HCT116 (cell line): ENCODE measurements at regions not wholly inside any gene's neighbourhood (a gene's known extent, or its start where the extent isn't known, plus 50 kb on each side); places are given as distances from the start of the nearest gene placed in this dataset.

Experiments
- ATAC-seq: fragments of 200-7000 bp; cut with Tn5 transposase; 2 replicates; pipeline ENCODE4 v1.9.1; 2020; ENCODE audit warnings: mild to moderate bottlenecking, moderate library complexity
- BruUV-seq: library from RNA; stranded (reverse); fragments of 400-500 nt; replicated peaks from 2 replicates; lab custom pipeline; 2021; lab: Mats Ljungman, UMichigan
- CTCF ChIA-PET: fragments of 300-600 bp; sonication (Branson Sonifier 250); formaldehyde crosslinking; loops from one replicate; lab custom pipeline; 2021; ENCODE audit warnings: antibody characterized with exemption; lab: Charles Lee
- POLR2A ChIA-PET: fragments of 300-600, 350-600 bp; sonication (Branson Sonifier 250); formaldehyde crosslinking; loops from one replicate; lab custom pipeline; 2021; ENCODE audit warnings: antibody characterized with exemption; lab: Charles Lee
- RAD21 ChIA-PET, 2 experiments: fragments of 300-600 bp; sonication (Branson Sonifier 250); formaldehyde crosslinking; loops; one replicate each; lab custom pipeline; 2023; ENCODE audit warnings: low total read pairs in 2 of 2; ENCODE audit not compliant: uncharacterized antibody in 2 of 2, unreplicated experiment in 2 of 2, low non-redundant PET in 1 of 2; lab: Charles Lee
- DNase-seq: peaks from one replicate; pipeline ENCODE4 v3.0.0-alpha.2; 2010; ENCODE audit warnings: low read depth, low spot score
- H2AFZ ChIP-seq: fragments of 200-600 bp; shearing (Covaris generic), sonication (generic); 2 replicates; pipeline ENCODE4 v1.6.1; 2017; ENCODE audit warnings: low read depth, mixed run types, mixed read lengths, antibody characterized with exemption, low read length; ENCODE audit not compliant: poor library complexity, severe bottlenecking
- H3K27ac ChIP-seq: 2 replicates; pipeline ENCODE4 v1.5.1; 2012; ENCODE audit warnings: low read depth, low read length
- H3K27me3 ChIP-seq: fragments of 200-600 bp; sonication (generic); 2 replicates; pipeline ENCODE4 v1.6.1; 2016; ENCODE audit warnings: mixed run types, low read length, mixed read lengths; ENCODE audit not compliant: insufficient read depth
- H3K36me3 ChIP-seq, 2 experiments: fragments of 200-500 bp in 1 of 2; fragments of 200-600 bp in 1 of 2; sonication (Bioruptor generic) in 1 of 2; sonication (generic) in 1 of 2; 2 replicates each; pipeline versions ENCODE4 v1.5.1 to v1.6.1; 2014 to 2016; ENCODE audit warnings: low read length in 2 of 2, inconsistent platforms in 1 of 2, mixed read lengths in 1 of 2, mixed run types in 1 of 2; ENCODE audit not compliant: insufficient read depth in 2 of 2, control insufficient read depth in 1 of 2
- H3K4me1 ChIP-seq, 2 experiments: fragments of 200-600 bp in 1 of 2; sonication (generic) in 1 of 2; 2 replicates each; pipeline versions ENCODE4 v1.5.1 to v1.6.1; 2012 to 2017; ENCODE audit warnings: low read length in 2 of 2, inconsistent platforms in 1 of 2, mild to moderate bottlenecking in 1 of 2, mixed read lengths in 1 of 2, mixed run types in 1 of 2, moderate library complexity in 1 of 2; ENCODE audit not compliant: insufficient read depth in 2 of 2, control insufficient read depth in 1 of 2
- H3K4me2 ChIP-seq: fragments of 200-600 bp; sonication (generic); 2 replicates; pipeline ENCODE4 v1.6.1; 2017; ENCODE audit warnings: mixed run types, low read length, mixed read lengths
- H3K4me3 ChIP-seq, 2 experiments: fragments of 200-600 bp in 1 of 2; sonication (generic) in 1 of 2; replicated peaks in 1 of 2; 2 replicates each; pipeline ENCODE4 v1.5.1; 2011 to 2016; ENCODE audit warnings: low read length in 2 of 2, control low read depth in 1 of 2, low read depth in 1 of 2, mild to moderate bottlenecking in 1 of 2, mixed read lengths in 1 of 2, mixed run types in 1 of 2
- H3K79me2 ChIP-seq: fragments of 200-600 bp; sonication (generic); 2 replicates; pipeline ENCODE4 v1.6.1; 2017; ENCODE audit warnings: mild to moderate bottlenecking, mixed run types, low read length, moderate library complexity, mixed read lengths; ENCODE audit not compliant: insufficient read depth
- H3K9ac ChIP-seq: fragments of 200-600 bp; sonication (generic); 2 replicates; pipeline ENCODE4 v1.6.1; 2016; ENCODE audit warnings: low read length, mixed read lengths
- H3K9me2 ChIP-seq: fragments of 200-600 bp; sonication (generic), shearing (Covaris generic); 2 replicates; pipeline ENCODE4 v1.6.1; 2017; ENCODE audit warnings: mixed run types, mild to moderate bottlenecking, moderate library complexity; ENCODE audit not compliant: insufficient read depth
- H3K9me3 ChIP-seq, 2 experiments: fragments of 200-500 bp in 1 of 2; fragments of 200-600 bp in 1 of 2; sonication (Bioruptor generic) in 1 of 2; sonication (generic) in 1 of 2; 2 replicates each; pipeline ENCODE4 v1.6.1; 2014 to 2017; ENCODE audit warnings: low read length in 2 of 2, mixed read lengths in 2 of 2, inconsistent platforms in 1 of 2, low read depth in 1 of 2, mild to moderate bottlenecking in 1 of 2, mixed run types in 1 of 2, moderate library complexity in 1 of 2; ENCODE audit not compliant: control insufficient read depth in 1 of 2, insufficient read depth in 1 of 2
- H4K20me1 ChIP-seq: fragments of 200-600 bp; sonication (generic), shearing (Covaris generic); 2 replicates; pipeline ENCODE4 v1.6.1; 2017; ENCODE audit warnings: mixed run types, mild to moderate bottlenecking, moderate library complexity; ENCODE audit not compliant: insufficient read depth
- ATF3 ChIP-seq: IDR thresholded peaks from 2 replicates; pipeline ENCODE4 v1.6.1; 2012
- CBX3 ChIP-seq: IDR thresholded peaks from 2 replicates; pipeline ENCODE4 v1.6.1; 2012; ENCODE audit warnings: low read depth
- CEBPB ChIP-seq: IDR thresholded peaks from 2 replicates; pipeline ENCODE4 v1.6.1; 2012; ENCODE audit warnings: low read depth
- EGR1 ChIP-seq: IDR thresholded peaks from 2 replicates; pipeline ENCODE4 v1.6.1; 2012; ENCODE audit warnings: low read depth
- EZH2 ChIP-seq: fragments of 200-600 bp; sonication (generic); IDR thresholded peaks from 2 replicates; pipeline ENCODE4 v1.6.1; 2017; ENCODE audit warnings: antibody characterized with exemption, mixed run types
- EZH2phosphoT487 ChIP-seq: fragments of 200-600 bp; IDR thresholded peaks from 2 replicates; pipeline ENCODE4 v1.6.1; 2018; ENCODE audit warnings: antibody characterized with exemption, borderline replicate concordance
- FOSL1 ChIP-seq: IDR thresholded peaks from 2 replicates; pipeline ENCODE4 v1.6.1; 2012; ENCODE audit warnings: low read depth
- JUND ChIP-seq: IDR thresholded peaks from 2 replicates; pipeline ENCODE4 v1.6.1; 2012
- POLR2A ChIP-seq: IDR thresholded peaks from 2 replicates; pipeline ENCODE4 v1.7.0; 2011; ENCODE audit warnings: borderline replicate concordance; ENCODE audit not compliant: insufficient read depth, insufficient read length; ENCODE audit errors: extremely low read depth
- POLR2AphosphoS5 ChIP-seq: IDR thresholded peaks from 2 replicates; pipeline ENCODE4 v1.6.1; 2011; ENCODE audit warnings: mild to moderate bottlenecking, low read depth, low read length, moderate library complexity
- RAD21 ChIP-seq: IDR thresholded peaks from 2 replicates; pipeline ENCODE4 v1.6.1; 2012; ENCODE audit warnings: low read depth, mild to moderate bottlenecking
- SIN3A ChIP-seq: IDR thresholded peaks from 2 replicates; pipeline ENCODE4 v1.6.1; 2012; ENCODE audit warnings: low read depth
- SP1 ChIP-seq: IDR thresholded peaks from 2 replicates; pipeline ENCODE4 v1.6.1; 2012; ENCODE audit warnings: low read depth
- TCF7L2 ChIP-seq: IDR thresholded peaks from 2 replicates; pipeline ENCODE4 v1.7.0; 2011; ENCODE audit warnings: borderline replicate concordance, inconsistent platforms; ENCODE audit not compliant: insufficient read depth, insufficient read length; ENCODE audit errors: extremely low read depth
- ZBTB33 ChIP-seq: IDR thresholded peaks from 2 replicates; pipeline ENCODE4 v1.6.1; 2011; ENCODE audit warnings: mild to moderate bottlenecking, low read length, moderate library complexity; ENCODE audit not compliant: insufficient replicate concordance; ENCODE audit errors: extremely low read depth
- ZFX ChIP-seq: fragments of 450-650 bp; IDR thresholded peaks from 2 replicates; pipeline ENCODE4 v1.6.1; 2017
- intact Hi-C: fragments of 100-400 bp; cut with micrococcal nuclease; formaldehyde crosslinking; loops from 2 replicates; pipeline ENCODE4 v1.10.0; 2022
- TF ChIP-seq, protein P1 (sequence below), 3 experiments: fragments of 200-600 bp in 1 of 3; sonication (generic) in 1 of 3; IDR thresholded peaks in 2 of 3; conservative IDR thresholded peaks in 1 of 3; 2 replicates each; pipeline ENCODE4 v1.5.1; 2012 to 2017; ENCODE audit warnings: low read depth in 2 of 3, low read length in 2 of 3, antibody characterized with exemption in 1 of 3, borderline replicate concordance in 1 of 3, control low read depth in 1 of 3, mild to moderate bottlenecking in 1 of 3, mixed read lengths in 1 of 3, mixed run types in 1 of 3, moderate library complexity in 1 of 3; ENCODE audit not compliant: insufficient read depth in 1 of 3
- TF ChIP-seq, protein P2 (sequence below): IDR thresholded peaks from 2 replicates; pipeline ENCODE4 v1.6.1; 2012; ENCODE audit warnings: low read depth
- TF ChIP-seq, protein P3 (sequence below): IDR thresholded peaks from 2 replicates; pipeline ENCODE4 v1.6.1; 2012

GRCh38 chr1:14009582-14009981, 309.6 kb downstream of the PRDM2 start:
- Histone ChIP-seq H3K4me3 (no peak overlapping the region), H3K27ac (no peak overlapping the region), H3K27me3 (peaks cover 12% of the 10 kb centered on the region), H4K20me1 (no peaks in the 10 kb centered on the region), H3K79me2 (no peaks in the 10 kb centered on the region), H3K36me3 (no peaks in the 10 kb centered on the region), H2AFZ (no peak overlapping the region), H3K9me3 (no peaks in the 10 kb centered on the region), H3K9ac (no peak overlapping the region), H3K9me2 (no peaks in the 10 kb centered on the region), H3K4me1 (no peaks in the 10 kb centered on the region), H3K4me2 (no peak overlapping the region)
- ChIA-PET POLR2A (no interaction called here), RAD21 (no interaction called here), CTCF (no interaction called here)
- TF ChIP-seq ZBTB33 (no peak), JUND (no peak), EZH2 (no peak), RAD21 (no peak), EZH2phosphoT487 (no peak), ATF3 (no peak), ZFX (no peak), POLR2AphosphoS5 (no peak), TCF7L2 (no peak), CBX3 (no peak), FOSL1 (no peak), SIN3A (no peak), CEBPB (no peak), POLR2A (no peak), SP1 (no peak), EGR1 (no peak)
- TF ChIP-seq, protein P1, sequence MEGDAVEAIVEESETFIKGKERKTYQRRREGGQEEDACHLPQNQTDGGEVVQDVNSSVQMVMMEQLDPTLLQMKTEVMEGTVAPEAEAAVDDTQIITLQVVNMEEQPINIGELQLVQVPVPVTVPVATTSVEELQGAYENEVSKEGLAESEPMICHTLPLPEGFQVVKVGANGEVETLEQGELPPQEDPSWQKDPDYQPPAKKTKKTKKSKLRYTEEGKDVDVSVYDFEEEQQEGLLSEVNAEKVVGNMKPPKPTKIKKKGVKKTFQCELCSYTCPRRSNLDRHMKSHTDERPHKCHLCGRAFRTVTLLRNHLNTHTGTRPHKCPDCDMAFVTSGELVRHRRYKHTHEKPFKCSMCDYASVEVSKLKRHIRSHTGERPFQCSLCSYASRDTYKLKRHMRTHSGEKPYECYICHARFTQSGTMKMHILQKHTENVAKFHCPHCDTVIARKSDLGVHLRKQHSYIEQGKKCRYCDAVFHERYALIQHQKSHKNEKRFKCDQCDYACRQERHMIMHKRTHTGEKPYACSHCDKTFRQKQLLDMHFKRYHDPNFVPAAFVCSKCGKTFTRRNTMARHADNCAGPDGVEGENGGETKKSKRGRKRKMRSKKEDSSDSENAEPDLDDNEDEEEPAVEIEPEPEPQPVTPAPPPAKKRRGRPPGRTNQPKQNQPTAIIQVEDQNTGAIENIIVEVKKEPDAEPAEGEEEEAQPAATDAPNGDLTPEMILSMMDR (IDR thresholded peaks at IDR 0.05 in 2 of 3, conservative IDR thresholded peaks at IDR 0.05 in 1 of 3; ENCODE audit: borderline replicate concordance in 1 of 3, insufficient read depth in 1 of 3, low read depth in 2 of 3, low read length in 2 of 3) = no peak
- TF ChIP-seq, protein P2, sequence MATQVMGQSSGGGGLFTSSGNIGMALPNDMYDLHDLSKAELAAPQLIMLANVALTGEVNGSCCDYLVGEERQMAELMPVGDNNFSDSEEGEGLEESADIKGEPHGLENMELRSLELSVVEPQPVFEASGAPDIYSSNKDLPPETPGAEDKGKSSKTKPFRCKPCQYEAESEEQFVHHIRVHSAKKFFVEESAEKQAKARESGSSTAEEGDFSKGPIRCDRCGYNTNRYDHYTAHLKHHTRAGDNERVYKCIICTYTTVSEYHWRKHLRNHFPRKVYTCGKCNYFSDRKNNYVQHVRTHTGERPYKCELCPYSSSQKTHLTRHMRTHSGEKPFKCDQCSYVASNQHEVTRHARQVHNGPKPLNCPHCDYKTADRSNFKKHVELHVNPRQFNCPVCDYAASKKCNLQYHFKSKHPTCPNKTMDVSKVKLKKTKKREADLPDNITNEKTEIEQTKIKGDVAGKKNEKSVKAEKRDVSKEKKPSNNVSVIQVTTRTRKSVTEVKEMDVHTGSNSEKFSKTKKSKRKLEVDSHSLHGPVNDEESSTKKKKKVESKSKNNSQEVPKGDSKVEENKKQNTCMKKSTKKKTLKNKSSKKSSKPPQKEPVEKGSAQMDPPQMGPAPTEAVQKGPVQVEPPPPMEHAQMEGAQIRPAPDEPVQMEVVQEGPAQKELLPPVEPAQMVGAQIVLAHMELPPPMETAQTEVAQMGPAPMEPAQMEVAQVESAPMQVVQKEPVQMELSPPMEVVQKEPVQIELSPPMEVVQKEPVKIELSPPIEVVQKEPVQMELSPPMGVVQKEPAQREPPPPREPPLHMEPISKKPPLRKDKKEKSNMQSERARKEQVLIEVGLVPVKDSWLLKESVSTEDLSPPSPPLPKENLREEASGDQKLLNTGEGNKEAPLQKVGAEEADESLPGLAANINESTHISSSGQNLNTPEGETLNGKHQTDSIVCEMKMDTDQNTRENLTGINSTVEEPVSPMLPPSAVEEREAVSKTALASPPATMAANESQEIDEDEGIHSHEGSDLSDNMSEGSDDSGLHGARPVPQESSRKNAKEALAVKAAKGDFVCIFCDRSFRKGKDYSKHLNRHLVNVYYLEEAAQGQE = no peak
- TF ChIP-seq, protein P3, sequence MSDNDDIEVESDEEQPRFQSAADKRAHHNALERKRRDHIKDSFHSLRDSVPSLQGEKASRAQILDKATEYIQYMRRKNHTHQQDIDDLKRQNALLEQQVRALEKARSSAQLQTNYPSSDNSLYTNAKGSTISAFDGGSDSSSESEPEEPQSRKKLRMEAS = no peak
- ATAC-seq (no peak), DNase-seq (no peak)
- intact Hi-C loops = no loop called here
- BruUV-seq = no TSS peak
